GM23338 (cell line): ENCODE measurements at regions not wholly inside any gene's neighbourhood (a gene's known extent, or its start where the extent isn't known, plus 50 kb on each side); places are given as distances from the start of the nearest gene placed in this dataset.

ENCODE experiments used
- EZH2 ChIP-seq: fragments of 200-600 bp; sonication (generic); IDR thresholded peaks from one replicate; pipeline ENCODE4 v1.8.0; 2017; ENCODE audit warnings: antibody characterized with exemption, mild to moderate bottlenecking, low read depth; ENCODE audit not compliant: unreplicated experiment
- EZH2phosphoT487 ChIP-seq: fragments of 200-600 bp; sonication (generic); IDR thresholded peaks from one replicate; pipeline ENCODE4 v1.8.1; 2018; ENCODE audit warnings: antibody characterized with exemption; ENCODE audit not compliant: unreplicated experiment
- JUNB ChIP-seq: IDR thresholded peaks from one replicate; pipeline ENCODE4 v1.6.1; 2016; ENCODE audit warnings: antibody characterized with exemption; ENCODE audit not compliant: unreplicated experiment
- NANOG ChIP-seq: IDR thresholded peaks from 2 replicates; pipeline ENCODE4 v1.6.1; 2016; ENCODE audit warnings: antibody characterized with exemption, borderline replicate concordance
- POLR2AphosphoS5 ChIP-seq: IDR thresholded peaks from 2 replicates; pipeline ENCODE4 v1.6.1; 2016; ENCODE audit warnings: antibody characterized with exemption, low read depth
- TF ChIP-seq, protein P1 (sequence below), 2 experiments: fragments of 200-600 bp in 1 of 2; sonication (generic) in 1 of 2; conservative IDR thresholded peaks; 2 replicates each; pipeline versions ENCODE4 v1.5.1 to v1.6.1; 2016 to 2017; ENCODE audit warnings: antibody characterized with exemption in 2 of 2, low read depth in 2 of 2, mild to moderate bottlenecking in 2 of 2, moderate library complexity in 1 of 2

GRCh38 chr4:32112891-32113290 lies 1392.7 kb downstream of the PCDH7 start:
- TF ChIP-seq, protein P1, sequence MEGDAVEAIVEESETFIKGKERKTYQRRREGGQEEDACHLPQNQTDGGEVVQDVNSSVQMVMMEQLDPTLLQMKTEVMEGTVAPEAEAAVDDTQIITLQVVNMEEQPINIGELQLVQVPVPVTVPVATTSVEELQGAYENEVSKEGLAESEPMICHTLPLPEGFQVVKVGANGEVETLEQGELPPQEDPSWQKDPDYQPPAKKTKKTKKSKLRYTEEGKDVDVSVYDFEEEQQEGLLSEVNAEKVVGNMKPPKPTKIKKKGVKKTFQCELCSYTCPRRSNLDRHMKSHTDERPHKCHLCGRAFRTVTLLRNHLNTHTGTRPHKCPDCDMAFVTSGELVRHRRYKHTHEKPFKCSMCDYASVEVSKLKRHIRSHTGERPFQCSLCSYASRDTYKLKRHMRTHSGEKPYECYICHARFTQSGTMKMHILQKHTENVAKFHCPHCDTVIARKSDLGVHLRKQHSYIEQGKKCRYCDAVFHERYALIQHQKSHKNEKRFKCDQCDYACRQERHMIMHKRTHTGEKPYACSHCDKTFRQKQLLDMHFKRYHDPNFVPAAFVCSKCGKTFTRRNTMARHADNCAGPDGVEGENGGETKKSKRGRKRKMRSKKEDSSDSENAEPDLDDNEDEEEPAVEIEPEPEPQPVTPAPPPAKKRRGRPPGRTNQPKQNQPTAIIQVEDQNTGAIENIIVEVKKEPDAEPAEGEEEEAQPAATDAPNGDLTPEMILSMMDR (conservative IDR thresholded peaks at IDR 0.05; ENCODE audit: low read depth in 2 of 2) = no peak
- no peak for TF ChIP-seq POLR2AphosphoS5
- no peak for TF ChIP-seq NANOG
- TF ChIP-seq EZH2 = no peak
- no peak for TF ChIP-seq JUNB
- TF ChIP-seq EZH2phosphoT487 = no peak
